GM18505 (cell line): ENCODE measurements at regions not wholly inside any gene's neighbourhood (a gene's known extent, or its start where the extent isn't known, plus 50 kb on each side); places are given as distances from the start of the nearest gene placed in this dataset.
"Not testable (repeated sequence)": the region's sequence is repeated elsewhere in the genome, so short reads cannot be mapped to it uniquely, and the experiment has no call there.

Experiments
- ATAC-seq: cut with Tn5 transposase; IDR thresholded peaks from one replicate; pipeline ENCODE4 v1.9.1; 2021; ENCODE audit not compliant: unreplicated experiment
- POLR2A ChIP-seq: IDR thresholded peaks from 4 replicates; pipeline ENCODE4 v1.6.1; 2011; ENCODE audit warnings: borderline replicate concordance; ENCODE audit not compliant: insufficient read depth, insufficient read length; ENCODE audit errors: extremely low read depth

- no peak for ATAC-seq
- no peak for TF ChIP-seq POLR2A
Observed at GRCh38 chr9:105979290-105979689, 284.9 kb downstream of the TMEM38B start.

DNA sequence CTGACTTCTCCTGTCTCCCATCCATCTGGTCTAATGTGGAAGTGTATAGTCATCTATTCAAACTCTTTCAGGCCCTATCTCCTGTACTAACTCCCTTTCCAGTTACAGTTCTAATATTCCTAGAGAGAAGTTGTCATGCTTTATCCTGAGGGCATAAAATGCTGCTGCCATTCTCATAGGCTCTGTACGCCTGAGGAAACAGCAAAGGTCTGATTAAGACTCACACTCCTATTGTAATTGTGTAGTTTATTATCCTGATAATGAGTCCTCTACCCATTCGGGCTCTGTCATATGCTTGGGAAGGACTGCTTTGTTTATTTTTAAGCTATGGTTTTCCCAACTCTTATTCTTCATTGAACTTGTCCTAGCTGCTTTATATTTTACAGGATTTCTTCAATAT is 290.4 kb downstream of the TMEM38B start:
- no peak for TF ChIP-seq POLR2A
- no peak for ATAC-seq

DNA sequence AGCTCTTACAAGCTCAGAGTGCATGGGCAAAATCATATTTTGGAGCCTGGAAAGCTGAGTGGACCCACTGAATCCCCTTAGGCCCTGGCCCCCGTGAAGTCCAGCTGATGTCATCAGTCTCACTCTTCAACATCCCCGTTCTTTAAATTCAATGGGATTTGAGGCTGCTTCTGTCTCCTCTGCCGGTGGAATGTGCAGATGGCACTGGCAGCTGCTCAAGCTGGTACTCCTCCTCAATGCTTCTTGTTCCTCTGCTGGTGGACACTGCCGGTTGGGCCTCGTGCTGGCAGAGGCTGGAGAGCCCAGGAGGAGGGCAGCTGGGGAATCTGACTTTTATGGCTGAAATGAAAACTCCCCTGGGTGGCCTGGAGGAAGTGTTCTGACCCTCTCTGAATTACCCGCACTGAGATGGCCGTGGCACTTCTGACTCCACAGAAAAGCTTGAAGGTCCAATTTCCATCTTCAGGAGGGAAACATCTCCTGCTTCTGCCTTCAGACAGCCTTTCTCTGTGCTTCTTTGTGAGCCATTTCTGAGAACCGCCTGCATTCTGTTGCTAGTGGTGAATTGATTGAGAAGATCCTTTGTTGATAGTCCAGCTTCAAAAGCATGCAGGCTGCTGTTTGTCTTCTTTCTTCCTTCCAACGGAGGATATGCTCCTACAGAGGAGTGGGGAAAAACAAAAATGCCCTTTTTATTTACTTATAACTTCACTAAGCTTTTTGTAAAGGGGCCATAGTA is 298.9 kb downstream of the TMEM38B start:
- TF ChIP-seq POLR2A: no peak
- no peak for ATAC-seq

- no peak for ATAC-seq
- no peak for TF ChIP-seq POLR2A
Observed at GRCh38 chr9:105993921-105994715, 299.8 kb downstream of the TMEM38B start.

GRCh38 chr9:105994970-105995369 is 300.6 kb downstream of the TMEM38B start:
- no peak for TF ChIP-seq POLR2A
- ATAC-seq: no peak

DNA sequence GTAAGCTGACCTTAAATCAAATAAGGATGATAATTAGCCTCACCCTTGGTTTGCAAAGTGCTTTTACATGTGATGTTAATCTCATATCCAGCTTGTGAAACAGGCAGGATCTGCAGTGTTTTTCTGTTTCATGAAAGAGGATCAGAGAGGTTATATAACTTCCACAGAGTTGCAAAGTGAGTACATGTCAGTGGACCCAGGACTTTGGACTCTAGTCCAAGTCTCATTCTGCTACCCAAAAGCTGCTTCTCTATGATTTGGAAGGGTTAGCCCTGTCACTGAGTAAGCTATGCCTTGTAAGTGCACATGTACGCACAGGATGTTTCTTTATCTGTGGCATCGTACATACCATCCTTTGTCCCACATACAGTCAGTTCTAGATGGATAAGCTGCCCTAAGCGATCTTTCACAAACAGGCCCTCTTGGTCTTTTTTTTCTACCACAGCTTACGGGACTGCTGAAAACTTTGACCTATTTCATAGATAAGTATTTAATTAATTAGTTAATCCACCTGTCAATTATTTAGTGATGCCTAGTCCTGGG is 322.9 kb downstream of the TMEM38B start:
- TF ChIP-seq POLR2A: no peak

DNA sequence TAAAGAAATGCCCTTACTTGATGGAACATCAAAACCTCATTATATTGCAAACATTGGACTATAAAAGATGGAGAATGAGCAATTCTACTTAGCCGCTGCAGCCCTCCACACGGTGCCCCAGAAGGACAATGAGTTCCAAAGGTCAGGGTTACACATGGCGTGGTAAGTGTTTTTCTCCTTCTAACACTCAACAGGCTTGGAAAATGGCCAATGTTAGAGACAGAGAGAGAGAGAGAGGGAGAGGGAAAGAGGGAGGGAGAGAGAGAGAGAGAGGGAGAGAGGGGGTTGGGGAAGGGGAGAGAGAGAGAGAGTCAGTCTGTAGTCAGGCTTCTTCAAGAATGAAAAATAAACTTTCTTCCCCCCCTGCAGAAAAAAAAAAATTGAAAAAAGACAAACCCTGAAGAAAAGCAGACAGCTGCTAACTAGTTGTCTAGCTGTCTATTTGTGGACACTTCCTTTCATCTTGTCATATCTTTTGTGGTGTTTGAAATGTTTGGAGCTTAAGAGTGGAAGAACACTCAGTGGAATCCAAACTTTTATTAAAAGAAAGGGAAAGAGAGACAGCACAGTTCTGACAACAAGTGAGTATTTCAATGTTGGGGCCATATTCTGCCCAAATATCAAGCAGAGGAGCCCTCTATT is 324.8 kb downstream of the TMEM38B start:
- ATAC-seq: no peak

More for the DNA sequence above, 322.9 kb downstream of the TMEM38B start:
- no peak for ATAC-seq

GRCh38 chr9:106019702-106020101 is 325.4 kb downstream of the TMEM38B start:
- TF ChIP-seq POLR2A: no peak
- ATAC-seq: no peak

More for the DNA sequence above, 324.8 kb downstream of the TMEM38B start:
- no peak for TF ChIP-seq POLR2A

DNA sequence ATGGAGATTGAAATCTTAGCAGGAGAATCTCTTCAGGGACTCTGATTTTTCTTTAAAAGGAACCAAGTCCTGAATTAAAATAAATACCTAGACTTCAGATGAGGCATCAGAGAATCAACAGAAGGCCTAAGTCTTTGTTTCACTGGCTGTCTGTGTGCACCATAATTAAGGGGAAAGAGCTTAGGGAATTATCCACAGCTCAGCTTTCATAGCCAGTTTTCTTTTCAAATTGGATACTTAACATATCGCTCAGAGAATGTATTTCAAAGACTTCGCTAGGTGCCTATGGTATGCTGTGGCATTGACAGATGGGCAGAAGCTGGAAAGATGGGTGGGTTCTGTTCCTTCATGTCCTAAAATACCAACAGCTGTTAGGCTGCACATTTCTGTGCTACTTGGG is 325.8 kb downstream of the TMEM38B start:
- TF ChIP-seq POLR2A: no peak
- ATAC-seq: no peak

- TF ChIP-seq POLR2A: no peak
- ATAC-seq: no peak
Observed at GRCh38 chr9:106023455-106023854, 329.1 kb downstream of the TMEM38B start.

DNA sequence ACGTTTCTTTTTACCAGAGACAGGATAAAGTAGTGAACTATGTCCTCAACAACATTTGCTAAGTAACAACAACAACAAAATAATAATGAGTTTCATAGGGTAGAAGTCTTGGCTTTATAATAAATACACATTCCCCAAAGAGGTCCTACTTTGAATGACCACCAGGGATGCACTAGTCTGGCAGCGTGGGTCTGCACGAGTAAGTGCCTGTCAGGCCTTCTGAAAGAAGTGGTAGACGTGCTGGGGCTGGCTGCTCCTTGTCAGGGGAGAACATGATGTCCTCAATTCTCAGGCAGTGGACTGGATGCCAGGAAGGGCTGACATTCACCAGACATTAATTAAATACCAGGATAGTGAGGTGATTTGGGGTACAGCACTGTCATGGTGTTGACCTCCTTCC is 331.1 kb downstream of the TMEM38B start:
- no peak for TF ChIP-seq POLR2A
- ATAC-seq: no peak

DNA sequence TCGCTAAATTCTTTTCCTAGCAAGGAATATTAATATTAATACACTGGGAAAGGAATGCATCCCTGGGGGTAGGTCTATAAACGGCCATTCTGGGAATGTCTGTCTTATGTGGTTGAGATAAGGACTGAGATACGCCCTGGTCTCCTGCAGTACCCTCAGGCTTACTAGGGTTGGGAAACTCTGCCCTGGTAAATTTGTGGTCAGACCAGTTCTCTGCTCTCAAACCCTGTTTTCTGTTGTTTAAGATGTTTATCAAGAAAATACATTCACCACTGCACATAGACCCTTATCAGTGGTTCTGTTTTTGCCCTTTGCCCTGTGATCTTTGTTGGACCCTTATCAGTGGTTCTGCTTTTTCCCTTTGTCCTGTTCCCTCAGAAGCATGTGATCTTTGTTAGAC is 335.8 kb downstream of the TMEM38B start:
- not testable (repeated sequence) for ATAC-seq

- TF ChIP-seq POLR2A: no peak
- no peak for ATAC-seq
Observed at GRCh38 chr9:106032978-106033377, 338.6 kb downstream of the TMEM38B start.
